K562 (cell line): ENCODE measurements at regions not wholly inside any gene's neighbourhood (a gene's known extent, or its start where the extent isn't known, plus 50 kb on each side); places are given as distances from the start of the nearest gene placed in this dataset.

Experiments
- ATAC-seq: fragments of 200-7000 bp; cut with Tn5 transposase; 3 replicates; pipeline ENCODE4 v1.9.1; 2020; ENCODE audit warnings: moderate library complexity
- BruUV-seq: library from RNA; stranded (reverse); fragments of 400-500 nt; replicated peaks from 2 replicates; lab custom pipeline; 2021; lab: Mats Ljungman, UMichigan
- CTCF ChIA-PET: fragments of 300-600 bp; formaldehyde crosslinking; extraction: SDS; loops from one replicate; lab custom pipeline; 2021; ENCODE audit warnings: low intra/inter-chr PET ratio; lab: Yijun Ruan, JAX
- POLR2A ChIA-PET: fragments of 300-600, 350-650 bp; sonication (Branson Sonifier 250); formaldehyde crosslinking; extraction: SDS; loops from one replicate; lab custom pipeline; 2021; ENCODE audit warnings: antibody characterized with exemption, inconsistent platforms; lab: Yijun Ruan, JAX
- DNase-seq, 4 experiments: peaks; one replicate each; pipeline versions ENCODE4 v3.0.0 to v3.0.0-alpha.2; 2011 to 2018; ENCODE audit warnings: low spot score in 3 of 4, mixed read lengths in 3 of 4; ENCODE audit errors: extremely low read depth in 1 of 4
- FAIRE-seq: peaks from 2 replicates; lab custom pipeline; 2011; peaks lifted over from hg19 to GRCh38; lab: Jason Lieb, UNC
- H2AFZ ChIP-seq: 2 replicates; pipeline ENCODE4 v1.6.0; 2011; ENCODE audit warnings: low read depth, low read length, control low read depth, inconsistent platforms
- H3K27ac ChIP-seq: fragments of 200-600 bp; 3 replicates; pipeline ENCODE4 v1.8.0; 2011; ENCODE audit warnings: low read depth, mild to moderate bottlenecking, control low read depth, inconsistent platforms, low read length, moderate library complexity, mixed read lengths; ENCODE audit errors: extremely low read depth
- H3K27me3 ChIP-seq, 2 experiments: fragments of 300-600 bp in 1 of 2; 2 replicates in 1 of 2; 3 replicates in 1 of 2; pipeline versions ENCODE4 v1.6.0 to v1.8.0; 2011; ENCODE audit warnings: inconsistent platforms in 2 of 2, low read length in 2 of 2, mild to moderate bottlenecking in 1 of 2, mixed read lengths in 1 of 2, moderate library complexity in 1 of 2; ENCODE audit not compliant: control insufficient read depth in 2 of 2, insufficient read depth in 2 of 2
- H3K36me3 ChIP-seq: fragments of 300-600 bp; 3 replicates; pipeline ENCODE4 v1.8.0; 2011; ENCODE audit warnings: mild to moderate bottlenecking, low read length, inconsistent platforms; ENCODE audit not compliant: control insufficient read depth, insufficient read depth
- H3K4me1 ChIP-seq, 2 experiments: fragments of 200-600 bp in 1 of 2; replicated peaks in 1 of 2; 2 replicates in 1 of 2; 3 replicates in 1 of 2; pipeline versions ENCODE4 v1.5.1 to v1.8.0; 2011; ENCODE audit warnings: inconsistent platforms in 2 of 2, low read length in 2 of 2, mild to moderate bottlenecking in 1 of 2, mixed read lengths in 1 of 2, moderate library complexity in 1 of 2; ENCODE audit not compliant: control insufficient read depth in 2 of 2, insufficient read depth in 2 of 2
- H3K4me2 ChIP-seq: 2 replicates; pipeline ENCODE4 v1.6.1; 2011; ENCODE audit warnings: low read length, control low read depth, inconsistent platforms, mixed read lengths; ENCODE audit not compliant: insufficient read depth
- H3K4me3 ChIP-seq: fragments of 200-600 bp; sonication (generic), shearing (Covaris generic); 2 replicates; pipeline ENCODE4 v1.5.1; 2016; ENCODE audit warnings: control low read depth, inconsistent platforms
- H3K79me2 ChIP-seq: fragments of 200-600 bp; 3 replicates; pipeline ENCODE4 v1.8.0; 2011; ENCODE audit warnings: low read length, inconsistent platforms; ENCODE audit not compliant: control insufficient read depth, insufficient read depth
- H3K9ac ChIP-seq, 2 experiments: 2 replicates each; pipeline versions ENCODE4 v1.6.0 to v1.6.1; 2011; ENCODE audit warnings: low read depth in 2 of 2, low read length in 2 of 2, control low read depth in 1 of 2, inconsistent platforms in 1 of 2, mild to moderate bottlenecking in 1 of 2, mixed read lengths in 1 of 2; ENCODE audit not compliant: insufficient read depth in 1 of 2
- H3K9me1 ChIP-seq: one replicate; pipeline ENCODE4 v1.6.0; 2011; ENCODE audit warnings: inconsistent platforms, mild to moderate bottlenecking, low read length, moderate library complexity; ENCODE audit not compliant: control insufficient read depth, insufficient read depth
- H3K9me3 ChIP-seq: replicated peaks from 2 replicates; pipeline ENCODE4 v1.5.1; 2011; ENCODE audit warnings: low read depth, low read length, inconsistent platforms; ENCODE audit not compliant: control insufficient read depth, insufficient read depth
- H4K20me1 ChIP-seq: replicated peaks from 2 replicates; pipeline ENCODE4 v1.6.1; 2011; ENCODE audit warnings: low read length, inconsistent platforms, mixed read lengths; ENCODE audit not compliant: control insufficient read depth, insufficient read depth
- ARHGAP35 ChIP-seq: fragments of 450-650 bp; IDR thresholded peaks from 2 replicates; pipeline ENCODE4 v1.6.1; 2018; ENCODE audit not compliant: partially characterized antibody
- E2F3 ChIP-seq: fragments of 250-450 bp; sonication (Bioruptor Pico); IDR thresholded peaks from 2 replicates; pipeline ENCODE4 v1.4.0; 2020; ENCODE audit warnings: mild to moderate bottlenecking
- E2F8 ChIP-seq: fragments of 450-650 bp; IDR thresholded peaks from 2 replicates; pipeline ENCODE4 v1.7.1; 2018; ENCODE audit warnings: mild to moderate bottlenecking, low read depth; ENCODE audit not compliant: partially characterized antibody
- HCFC1 ChIP-seq: IDR thresholded peaks from 2 replicates; pipeline ENCODE4 v1.6.1; 2012; ENCODE audit warnings: low read depth, low read length, improper control_type of control experiment
- HDAC8 ChIP-seq: fragments of 450-650 bp; IDR thresholded peaks from 2 replicates; pipeline ENCODE4 v1.6.1; 2016; ENCODE audit warnings: mild to moderate bottlenecking, missing genetic modification characterization, moderate library complexity, missing compliant biosample characterization
- HNRNPL ChIP-seq: fragments of 200-400 bp; formaldehyde crosslinking; IDR thresholded peaks from 2 replicates; pipeline ENCODE4 v1.6.1; 2017; ENCODE audit warnings: low read depth, mild to moderate bottlenecking, low read length
- MTF1 ChIP-seq: fragments of 250-450 bp; sonication (Bioruptor Pico); IDR thresholded peaks from 2 replicates; pipeline ENCODE4 v1.9.0; 2021; ENCODE audit warnings: moderate library complexity, mild to moderate bottlenecking, inconsistent platforms, borderline replicate concordance
- NCOA1 ChIP-seq: fragments of 450-650 bp; IDR thresholded peaks from 2 replicates; pipeline ENCODE4 v1.6.1; 2016; ENCODE audit warnings: low read depth
- NELFE ChIP-seq: IDR thresholded peaks from 2 replicates; pipeline ENCODE4 v1.6.1; 2011; ENCODE audit warnings: mild to moderate bottlenecking; ENCODE audit not compliant: insufficient read depth, insufficient read length
- POLR2B ChIP-seq: fragments of 450-650 bp; IDR thresholded peaks from 2 replicates; pipeline ENCODE4 v1.6.1; 2018; ENCODE audit warnings: low read depth; ENCODE audit not compliant: partially characterized antibody
- RBM15 ChIP-seq: fragments of 200-400 bp; formaldehyde crosslinking; IDR thresholded peaks from 2 replicates; pipeline ENCODE4 v1.6.1; 2018; ENCODE audit warnings: mild to moderate bottlenecking, low read length, moderate library complexity; ENCODE audit not compliant: insufficient read depth
- SETDB1 ChIP-seq: IDR thresholded peaks from one replicate; pipeline ENCODE4 v1.6.1; 2012; ENCODE audit warnings: low read length, control low read depth, inconsistent platforms
- ZBTB1 ChIP-seq: sonication (generic); formaldehyde crosslinking; IDR thresholded peaks from 2 replicates; pipeline ENCODE4 v1.8.1; 2023; ENCODE audit warnings: missing genetic modification reagents, low read depth, mild to moderate bottlenecking, borderline replicate concordance
- ZNF277 ChIP-seq: fragments of 250-450 bp; sonication (Bioruptor Pico); IDR thresholded peaks from 2 replicates; pipeline ENCODE4 v1.8.0; 2022; ENCODE audit warnings: inconsistent platforms, mild to moderate bottlenecking, moderate library complexity, borderline replicate concordance
- ZNF41 ChIP-seq: fragments of 250-450 bp; sonication (Bioruptor Pico); conservative IDR thresholded peaks from 2 replicates; pipeline ENCODE4 v1.4.0; 2020; ENCODE audit warnings: mild to moderate bottlenecking
- WGBS: fragments of 100-300 bp; shearing (Covaris generic); methylation state at CpG from one replicate; pipeline ENCODE4 v1.1.6; 2016; ENCODE audit warnings: low coverage, mixed read lengths; ENCODE audit not compliant: insufficient coverage; ENCODE audit errors: missing lambda C conversion rate; 5-methylcytosine and 5-hydroxymethylcytosine counted together
- in situ Hi-C: fragments of 300-500 bp; cut with MboI; formaldehyde crosslinking; loops from 4 replicates; pipeline ENCODE4 v1.15.0; 2018; ENCODE audit warnings: inconsistent platforms, mixed read lengths
- intact Hi-C: fragments of 100-400 bp; cut with micrococcal nuclease; formaldehyde crosslinking; loops from 2 replicates; pipeline ENCODE4 v1.14.2; 2022
- TF ChIP-seq, protein P1 (sequence below): IDR thresholded peaks from 2 replicates; pipeline ENCODE4 v1.6.1; 2014; ENCODE audit warnings: antibody characterized with exemption

DNA sequence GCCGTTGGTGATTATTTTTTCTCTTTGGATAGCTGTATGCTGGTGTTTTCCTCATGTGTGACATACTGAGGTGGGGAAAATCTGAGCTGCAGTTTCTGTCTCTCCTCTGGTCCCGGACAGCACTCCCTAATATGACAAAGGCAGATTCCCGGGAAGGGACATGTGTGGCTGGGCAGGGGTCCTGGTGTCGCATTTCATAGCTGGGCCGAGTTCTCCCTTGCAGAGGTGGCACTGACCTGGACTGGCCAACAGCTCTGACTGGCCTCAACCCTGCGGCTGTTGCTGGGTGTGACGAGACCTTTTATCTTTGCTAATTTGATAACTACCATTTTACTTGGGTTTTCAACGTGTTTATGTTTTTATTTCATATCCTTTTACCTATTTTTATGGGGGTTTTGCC lies 248.6 kb upstream of the TCERG1L start:
- in situ Hi-C loops (no loop called here), intact Hi-C loops (no loop called here)
- Histone ChIP-seq H3K4me1 (no peaks in the 10 kb centered on the region), H3K9ac (no peak overlapping the region), H3K27me3 (peaks cover 0 to 17% of the 10 kb centered on the region in 2 experiments; a peak in 2 of 5 replicates), H3K4me3 (no peak overlapping the region), H3K9me3 (no peaks in the 10 kb centered on the region), H4K20me1 (no peaks in the 10 kb centered on the region), H2AFZ (no peak overlapping the region), H3K9me1 (no peaks in the 10 kb centered on the region), H3K36me3 (no peaks in the 10 kb centered on the region), H3K4me2 (no peak overlapping the region), H3K79me2 (no peaks in the 10 kb centered on the region), H3K27ac (no peak overlapping the region)
- DNase-seq (no peak), FAIRE-seq (no peak), ATAC-seq (no peak)
- BruUV-seq, result no TSS peak
- no peak for TF ChIP-seq SETDB1
- TF ChIP-seq ZBTB1, result no peak
- no peak for TF ChIP-seq ZNF41
- no peak for TF ChIP-seq E2F8
- no peak for TF ChIP-seq HCFC1
- TF ChIP-seq HNRNPL, result no peak
- no peak for TF ChIP-seq MTF1 (CRISPR knock-in tag)
- no peak for TF ChIP-seq RBM15
- no peak for TF ChIP-seq NELFE
- TF ChIP-seq E2F3 (CRISPR knock-in tag), result no peak
- TF ChIP-seq ZNF277, result no peak
- TF ChIP-seq HDAC8 (tag), result no peak
- no peak for TF ChIP-seq ARHGAP35
- no peak for TF ChIP-seq NCOA1
- no peak for TF ChIP-seq POLR2B
- TF ChIP-seq, protein P1, sequence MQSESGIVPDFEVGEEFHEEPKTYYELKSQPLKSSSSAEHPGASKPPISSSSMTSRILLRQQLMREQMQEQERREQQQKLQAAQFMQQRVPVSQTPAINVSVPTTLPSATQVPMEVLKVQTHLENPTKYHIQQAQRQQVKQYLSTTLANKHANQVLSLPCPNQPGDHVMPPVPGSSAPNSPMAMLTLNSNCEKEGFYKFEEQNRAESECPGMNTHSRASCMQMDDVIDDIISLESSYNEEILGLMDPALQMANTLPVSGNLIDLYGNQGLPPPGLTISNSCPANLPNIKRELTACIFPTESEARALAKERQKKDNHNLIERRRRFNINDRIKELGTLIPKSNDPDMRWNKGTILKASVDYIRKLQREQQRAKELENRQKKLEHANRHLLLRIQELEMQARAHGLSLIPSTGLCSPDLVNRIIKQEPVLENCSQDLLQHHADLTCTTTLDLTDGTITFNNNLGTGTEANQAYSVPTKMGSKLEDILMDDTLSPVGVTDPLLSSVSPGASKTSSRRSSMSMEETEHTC, result no peak
- CTCF ChIA-PET, result no interaction called here
- POLR2A ChIA-PET, result no interaction called here
- WGBS, result 0% methylated on average over 7 of the region's 8 CpGs
